ENCODE measurements at regions not wholly inside any gene's neighbourhood (a gene's known extent, or its start where the extent isn't known, plus 50 kb on each side); places are given as distances from the start of the nearest gene placed in this dataset.
A peak's percentile ranks its signal among the peaks of the same experiment; 100 is the strongest.

- H3K9me3 Mint-ChIP-seq = peaks cover 15% of the 10 kb centered on the region; the same call in 1 of the 2 replicates
- H3K36me3 Mint-ChIP-seq (ENCODE audit: low read depth) = no peaks in the 10 kb centered on the region; the same call in 1 of the 2 replicates
- H3K4me3 Mint-ChIP-seq = no peak overlapping the region
- no peak overlapping the region for H3K27ac Mint-ChIP-seq
- peaks cover 37% of the 10 kb centered on the region; the same call in 1 of the 2 replicates for H3K4me1 Mint-ChIP-seq (ENCODE audit: low read depth)
- H3K27me3 Mint-ChIP-seq (ENCODE audit: insufficient read depth) = no peaks in the 10 kb centered on the region; the same call in none of the 2 replicates
- no peak for DNase-seq
- no peak for TF ChIP-seq CTCF (IDR thresholded peaks at IDR 0.05)
These were observed 766.4 kb upstream of the LUZP2 start for GRCh38 chr11:23730307-23730998.

- DNase-seq = no peak
- no peak for TF ChIP-seq CTCF (IDR thresholded peaks at IDR 0.05)
- Mint-ChIP-seq H3K4me3 (peak overlapping the region; percentile 44; the same call in 1 of the 2 replicates), H3K4me1 (ENCODE audit: low read depth) (peaks cover 24% of the 10 kb centered on the region; the same call in 1 of the 2 replicates), H3K27me3 (ENCODE audit: insufficient read depth) (no peaks in the 10 kb centered on the region; the same call in none of the 2 replicates), H3K9me3 (peaks cover 15% of the 10 kb centered on the region; the same call in 1 of the 2 replicates), H3K27ac (no peak overlapping the region; the same call in 1 of the 2 replicates), H3K36me3 (ENCODE audit: low read depth) (no peaks in the 10 kb centered on the region; the same call in 1 of the 2 replicates)
These were observed 764.8 kb upstream of the LUZP2 start for GRCh38 chr11:23732026-23732425.

- no peaks in the 10 kb centered on the region for H3K36me3 Mint-ChIP-seq (ENCODE audit: low read depth)
- H3K27me3 Mint-ChIP-seq (ENCODE audit: insufficient read depth) = peaks cover 1% of the 10 kb centered on the region; the same call in 1 of the 2 replicates
- TF ChIP-seq CTCF (IDR thresholded peaks at IDR 0.05) = no peak
- DNase-seq = no peak
- no peaks in the 10 kb centered on the region for H3K9me3 Mint-ChIP-seq
- H3K27ac Mint-ChIP-seq = no peak overlapping the region
- H3K4me1 Mint-ChIP-seq (ENCODE audit: low read depth) = peaks cover 16% of the 10 kb centered on the region; the same call in 1 of the 2 replicates
- H3K4me3 Mint-ChIP-seq = no peak overlapping the region
These were observed 750.0 kb upstream of the LUZP2 start for GRCh38 chr11:23746896-23747295.

GRCh38 chr11:23749762-23750430 lies 747.0 kb upstream of the LUZP2 start:
- Mint-ChIP-seq H3K36me3 (ENCODE audit: low read depth) (no peaks in the 10 kb centered on the region), H3K27me3 (ENCODE audit: insufficient read depth) (no peaks in the 10 kb centered on the region), H3K27ac (no peak overlapping the region), H3K9me3 (no peaks in the 10 kb centered on the region), H3K4me3 (no peak overlapping the region), H3K4me1 (ENCODE audit: low read depth) (peaks cover 14% of the 10 kb centered on the region; the same call in 1 of the 2 replicates)
- no peak for DNase-seq
- no peak for TF ChIP-seq CTCF (IDR thresholded peaks at IDR 0.05)

GRCh38 chr11:23751280-23751679 lies 745.6 kb upstream of the LUZP2 start:
- TF ChIP-seq CTCF (IDR thresholded peaks at IDR 0.05) = no peak
- Mint-ChIP-seq H3K27me3 (ENCODE audit: insufficient read depth) (no peaks in the 10 kb centered on the region), H3K36me3 (ENCODE audit: low read depth) (peaks cover 6% of the 10 kb centered on the region; the same call in 1 of the 2 replicates), H3K4me3 (no peak overlapping the region), H3K27ac (no peak overlapping the region), H3K4me1 (ENCODE audit: low read depth) (peaks cover 20% of the 10 kb centered on the region; the same call in 1 of the 2 replicates), H3K9me3 (no peaks in the 10 kb centered on the region)
- DNase-seq = no peak

Measured in HFFc6 (cell line).